GM12878 (cell line): ENCODE measurements at regions not wholly inside any gene's neighbourhood (a gene's known extent, or its start where the extent isn't known, plus 50 kb on each side); places are given as distances from the start of the nearest gene placed in this dataset.

Experiments
- MEF2A ChIP-seq: IDR thresholded peaks from 2 replicates; pipeline ENCODE4 v1.6.1; 2011; ENCODE audit warnings: low read depth, mild to moderate bottlenecking, low read length, moderate library complexity; ENCODE audit not compliant: insufficient read depth
- NFXL1 ChIP-seq: fragments of 450-650 bp; IDR thresholded peaks from 2 replicates; pipeline ENCODE4 v1.6.1; 2017; ENCODE audit warnings: antibody characterized with exemption, mild to moderate bottlenecking, borderline replicate concordance
- POLR2A ChIP-seq: IDR thresholded peaks from 2 replicates; pipeline ENCODE4 v1.6.1; 2011; ENCODE audit warnings: low read depth, mild to moderate bottlenecking, low read length
- POLR2AphosphoS2 ChIP-seq: IDR thresholded peaks from 2 replicates; pipeline ENCODE4 v1.6.1; 2011; ENCODE audit warnings: low read depth, mild to moderate bottlenecking, low read length, improper control_type of control experiment, moderate library complexity
- SREBF1 ChIP-seq: IDR thresholded peaks from 2 replicates; pipeline ENCODE4 v1.6.1; 2012; ENCODE audit warnings: mild to moderate bottlenecking, low read length
- SUZ12 ChIP-seq: fragments of 200-600 bp; sonication (generic); IDR thresholded peaks from one replicate; pipeline ENCODE4 v1.6.1; 2018; ENCODE audit warnings: antibody characterized with exemption, mild to moderate bottlenecking; ENCODE audit not compliant: unreplicated experiment
- ZNF622 ChIP-seq: fragments of 450-650 bp; IDR thresholded peaks from 2 replicates; pipeline ENCODE4 v1.6.1; 2017; ENCODE audit warnings: mild to moderate bottlenecking, inconsistent platforms
- TF ChIP-seq, protein P1 (sequence below): fragments of 450-650 bp; IDR thresholded peaks from 2 replicates; pipeline ENCODE4 v1.6.1; 2017; ENCODE audit warnings: mild to moderate bottlenecking, moderate library complexity
- TF ChIP-seq, protein P2 (sequence below): IDR thresholded peaks from 2 replicates; pipeline ENCODE4 v1.6.1; 2011; ENCODE audit warnings: low read depth, mild to moderate bottlenecking, low read length, moderate library complexity, borderline replicate concordance; ENCODE audit errors: extremely low read depth
- TF ChIP-seq, protein P3 (sequence below): IDR thresholded peaks from 2 replicates; pipeline ENCODE4 v1.6.1; 2012; ENCODE audit warnings: low read depth, low read length, improper control_type of control experiment

DNA sequence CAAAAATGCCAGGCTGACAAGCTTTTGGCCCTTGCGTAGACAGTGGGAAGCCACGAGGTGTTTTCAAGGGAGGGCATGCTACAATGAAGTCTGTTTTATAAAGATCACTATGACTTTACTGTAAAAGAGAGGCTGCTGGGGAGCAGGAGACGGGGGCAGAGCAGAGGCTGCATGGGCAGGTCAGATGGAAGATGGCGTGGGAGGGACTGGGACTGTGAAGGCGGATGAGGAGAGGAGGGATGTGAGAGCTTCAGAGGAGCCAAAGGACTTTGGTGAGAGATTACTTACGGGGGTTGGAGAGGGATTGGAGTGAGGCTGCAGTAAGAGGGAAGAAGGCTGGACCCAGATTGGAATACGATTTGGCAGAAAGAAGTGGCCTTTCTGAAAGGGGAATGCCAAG lies 86.6 kb upstream of the PCBD1 start (continued):
- TF ChIP-seq, protein P1, sequence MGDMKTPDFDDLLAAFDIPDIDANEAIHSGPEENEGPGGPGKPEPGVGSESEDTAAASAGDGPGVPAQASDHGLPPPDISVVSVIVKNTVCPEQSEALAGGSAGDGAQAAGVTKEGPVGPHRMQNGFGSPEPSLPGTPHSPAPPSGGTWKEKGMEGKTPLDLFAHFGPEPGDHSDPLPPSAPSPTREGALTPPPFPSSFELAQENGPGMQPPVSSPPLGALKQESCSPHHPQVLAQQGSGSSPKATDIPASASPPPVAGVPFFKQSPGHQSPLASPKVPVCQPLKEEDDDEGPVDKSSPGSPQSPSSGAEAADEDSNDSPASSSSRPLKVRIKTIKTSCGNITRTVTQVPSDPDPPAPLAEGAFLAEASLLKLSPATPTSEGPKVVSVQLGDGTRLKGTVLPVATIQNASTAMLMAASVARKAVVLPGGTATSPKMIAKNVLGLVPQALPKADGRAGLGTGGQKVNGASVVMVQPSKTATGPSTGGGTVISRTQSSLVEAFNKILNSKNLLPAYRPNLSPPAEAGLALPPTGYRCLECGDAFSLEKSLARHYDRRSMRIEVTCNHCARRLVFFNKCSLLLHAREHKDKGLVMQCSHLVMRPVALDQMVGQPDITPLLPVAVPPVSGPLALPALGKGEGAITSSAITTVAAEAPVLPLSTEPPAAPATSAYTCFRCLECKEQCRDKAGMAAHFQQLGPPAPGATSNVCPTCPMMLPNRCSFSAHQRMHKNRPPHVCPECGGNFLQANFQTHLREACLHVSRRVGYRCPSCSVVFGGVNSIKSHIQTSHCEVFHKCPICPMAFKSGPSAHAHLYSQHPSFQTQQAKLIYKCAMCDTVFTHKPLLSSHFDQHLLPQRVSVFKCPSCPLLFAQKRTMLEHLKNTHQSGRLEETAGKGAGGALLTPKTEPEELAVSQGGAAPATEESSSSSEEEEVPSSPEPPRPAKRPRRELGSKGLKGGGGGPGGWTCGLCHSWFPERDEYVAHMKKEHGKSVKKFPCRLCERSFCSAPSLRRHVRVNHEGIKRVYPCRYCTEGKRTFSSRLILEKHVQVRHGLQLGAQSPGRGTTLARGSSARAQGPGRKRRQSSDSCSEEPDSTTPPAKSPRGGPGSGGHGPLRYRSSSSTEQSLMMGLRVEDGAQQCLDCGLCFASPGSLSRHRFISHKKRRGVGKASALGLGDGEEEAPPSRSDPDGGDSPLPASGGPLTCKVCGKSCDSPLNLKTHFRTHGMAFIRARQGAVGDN = no peak
- TF ChIP-seq POLR2A (no peak), NFXL1 (no peak), MEF2A (no peak), POLR2AphosphoS2 (no peak), SUZ12 (no peak), SREBF1 (no peak), ZNF622 (no peak)
- TF ChIP-seq, protein P2, sequence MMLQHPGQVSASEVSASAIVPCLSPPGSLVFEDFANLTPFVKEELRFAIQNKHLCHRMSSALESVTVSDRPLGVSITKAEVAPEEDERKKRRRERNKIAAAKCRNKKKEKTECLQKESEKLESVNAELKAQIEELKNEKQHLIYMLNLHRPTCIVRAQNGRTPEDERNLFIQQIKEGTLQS = no peak
- TF ChIP-seq, protein P3, sequence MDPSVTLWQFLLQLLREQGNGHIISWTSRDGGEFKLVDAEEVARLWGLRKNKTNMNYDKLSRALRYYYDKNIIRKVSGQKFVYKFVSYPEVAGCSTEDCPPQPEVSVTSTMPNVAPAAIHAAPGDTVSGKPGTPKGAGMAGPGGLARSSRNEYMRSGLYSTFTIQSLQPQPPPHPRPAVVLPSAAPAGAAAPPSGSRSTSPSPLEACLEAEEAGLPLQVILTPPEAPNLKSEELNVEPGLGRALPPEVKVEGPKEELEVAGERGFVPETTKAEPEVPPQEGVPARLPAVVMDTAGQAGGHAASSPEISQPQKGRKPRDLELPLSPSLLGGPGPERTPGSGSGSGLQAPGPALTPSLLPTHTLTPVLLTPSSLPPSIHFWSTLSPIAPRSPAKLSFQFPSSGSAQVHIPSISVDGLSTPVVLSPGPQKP = no peak
- TF ChIP-seq, all 136 proteins: peak for 0
